ENCODE measurements at regions not wholly inside any gene's neighbourhood (a gene's known extent, or its start where the extent isn't known, plus 50 kb on each side); places are given as distances from the start of the nearest gene placed in this dataset.
A peak's percentile ranks its signal among the peaks of the same experiment; 100 is the strongest.
"Not testable (repeated sequence)": the region's sequence is repeated elsewhere in the genome, so short reads cannot be mapped to it uniquely, and the experiment has no call there.

DNA sequence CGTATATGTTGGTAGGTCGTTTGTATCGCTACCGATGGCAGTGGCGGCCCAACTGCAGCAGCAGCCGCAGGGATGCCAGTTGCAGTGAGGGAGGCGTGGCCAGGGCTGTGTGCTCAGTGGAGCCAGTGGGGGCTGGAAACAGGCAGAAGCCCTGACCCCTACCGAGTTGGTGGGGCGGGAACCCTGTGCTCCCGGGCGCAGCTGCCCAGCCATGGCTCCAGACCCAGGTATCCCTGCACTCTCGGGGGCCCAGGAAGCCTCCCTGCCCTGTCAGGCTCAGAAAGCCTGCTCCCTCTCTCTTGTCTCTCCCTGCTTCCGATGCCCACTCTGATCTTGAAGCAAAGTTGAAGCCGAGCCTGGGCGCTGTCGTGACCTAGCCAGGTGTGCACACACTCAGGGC is 78.6 kb upstream of the ITGB1 start:
- DNase-seq (ENCODE audit: low spot score), result no peak

DNA sequence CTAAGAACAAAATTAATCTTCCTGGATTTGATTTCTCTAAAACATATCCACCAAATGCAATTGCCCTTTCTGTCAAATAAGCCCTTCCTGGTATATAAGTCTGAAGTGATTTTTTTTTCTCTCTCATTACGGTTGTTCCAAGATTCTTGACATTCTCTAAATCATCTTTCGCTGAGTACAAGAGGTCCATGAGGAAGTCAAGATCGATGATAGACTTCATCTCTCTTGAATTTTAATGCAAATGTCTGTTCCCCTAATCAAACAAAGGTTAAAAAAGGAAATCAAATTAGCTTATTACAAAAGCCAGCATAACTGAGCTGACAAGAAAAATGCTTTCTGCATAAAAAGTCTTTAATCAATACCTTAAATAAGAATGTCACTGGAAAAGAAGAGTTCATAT is 77.4 kb upstream of the ITGB1 start:
- DNase-seq (ENCODE audit: low spot score), result no peak

DNA sequence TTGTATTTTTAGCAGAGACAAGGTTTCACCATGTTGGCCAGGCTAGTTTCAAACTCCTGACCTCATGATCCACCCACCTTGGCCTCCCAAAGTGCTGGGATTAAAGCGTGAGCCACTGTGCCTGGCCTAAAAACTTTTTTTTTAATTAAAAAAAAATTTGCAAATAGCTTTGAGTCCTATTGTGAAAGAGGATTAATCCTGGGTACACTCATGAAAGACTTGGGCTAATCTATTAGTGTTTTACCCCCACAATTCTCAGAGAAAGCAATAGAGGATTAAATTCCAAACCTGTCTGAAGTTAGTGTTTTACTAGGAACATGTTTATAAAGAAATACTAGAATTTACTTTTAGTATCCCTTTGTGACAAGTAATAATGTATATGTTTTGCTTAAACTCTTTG is 76.9 kb upstream of the ITGB1 start:
- no peak for DNase-seq (ENCODE audit: low spot score)

DNA sequence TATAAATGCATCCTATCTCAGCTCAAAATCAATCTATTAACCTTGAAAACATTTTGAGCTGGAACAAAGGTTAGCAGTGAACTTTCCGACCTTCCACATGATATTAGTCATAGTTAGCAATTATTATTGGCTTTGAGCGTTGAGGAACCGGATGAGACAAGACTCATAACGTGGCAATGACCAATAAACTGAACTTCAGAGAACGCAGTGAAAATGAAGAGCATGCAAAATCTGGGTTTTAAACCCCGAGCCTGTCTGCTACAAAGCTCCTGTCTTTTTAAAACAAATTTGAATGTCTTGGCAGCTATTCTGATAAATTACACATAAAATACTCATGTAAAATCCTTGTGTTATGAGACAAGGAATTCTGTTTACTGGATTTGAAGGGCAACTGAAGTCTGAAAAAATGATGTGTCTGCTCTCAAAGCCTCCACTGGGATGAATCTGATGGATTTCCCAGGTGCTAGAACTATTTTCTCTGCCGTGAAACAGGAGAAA is 74.7 kb upstream of the ITGB1 start:
- DNase-seq (ENCODE audit: low spot score), result no peak

DNA sequence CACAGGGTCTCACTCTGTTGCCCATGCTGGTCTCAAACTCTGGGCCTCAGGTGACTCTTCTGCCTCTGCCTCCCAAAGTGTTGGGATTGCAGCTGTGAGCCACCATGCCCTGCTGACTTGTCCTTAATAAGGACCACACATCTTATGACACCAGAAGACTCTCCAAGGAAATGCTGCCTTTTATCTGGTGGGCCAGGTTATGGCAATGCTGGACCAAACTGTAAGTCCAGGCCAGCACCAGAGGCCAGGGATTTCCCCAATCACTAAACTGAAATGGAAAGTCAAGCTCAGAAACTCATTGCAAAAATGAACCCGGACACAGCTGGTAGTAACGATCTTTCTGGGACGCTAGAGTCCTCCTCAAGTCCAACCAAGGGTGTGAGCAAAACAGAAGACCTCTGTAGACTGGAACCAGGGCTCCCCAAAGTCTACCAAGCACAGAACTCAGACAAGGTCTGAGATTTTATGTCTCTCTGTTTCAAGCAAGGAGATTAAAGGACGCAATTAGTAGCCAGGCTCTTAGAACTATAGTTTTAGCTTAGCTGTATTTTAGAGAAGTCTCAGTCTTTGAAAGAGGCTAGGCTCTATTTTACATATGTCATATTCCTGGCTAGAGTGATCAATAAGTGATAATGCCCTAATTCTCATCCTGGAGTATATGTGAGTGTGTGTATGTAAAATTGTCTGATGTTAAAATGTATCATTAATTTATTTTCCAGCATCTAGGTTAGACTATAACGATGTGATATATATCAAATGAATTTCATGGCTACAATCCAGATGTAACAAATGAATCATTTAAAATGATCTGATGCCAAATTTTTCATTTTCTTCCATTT is 74.0 kb upstream of the ITGB1 start:
- DNase-seq (ENCODE audit: low spot score), result no peak

DNA sequence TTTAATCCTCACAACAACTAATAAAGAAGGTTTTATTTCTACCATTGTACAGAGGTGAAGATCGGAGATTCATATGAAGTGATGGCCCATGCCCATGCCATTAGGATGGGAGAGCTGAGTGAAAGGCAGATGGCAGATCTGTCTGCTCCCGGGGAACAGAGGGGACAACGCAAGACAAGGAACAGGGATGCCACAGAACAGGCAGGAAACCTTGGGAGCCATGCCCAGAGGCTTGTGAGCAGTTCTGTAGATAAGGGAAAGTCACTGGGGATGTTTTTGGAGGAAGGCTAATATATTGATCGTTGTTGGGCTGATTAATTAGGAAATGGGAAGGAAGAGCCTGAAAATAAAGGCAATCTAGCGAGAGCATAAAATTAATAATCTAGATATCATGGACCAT is 73.1 kb upstream of the ITGB1 start:
- no peak for DNase-seq (ENCODE audit: low spot score)

DNA sequence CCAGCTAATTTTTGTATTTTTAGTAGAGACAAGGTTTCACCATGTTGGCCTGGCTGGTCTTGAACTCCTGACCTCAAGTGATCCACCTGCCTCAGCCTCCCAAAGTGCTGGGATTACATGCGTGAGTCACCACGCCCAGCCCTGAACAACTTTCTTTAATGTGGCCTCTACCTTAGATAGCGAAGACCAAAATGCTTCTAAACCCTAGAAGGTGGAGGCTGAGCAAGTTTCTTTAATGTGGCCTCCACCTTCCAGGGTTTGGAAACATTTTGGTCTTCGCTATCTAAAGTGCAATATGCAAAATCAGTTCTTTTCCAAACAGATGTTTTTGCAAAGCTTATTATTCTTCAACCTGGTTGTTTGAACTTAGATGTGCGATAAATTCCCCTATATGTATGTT is 70.5 kb upstream of the ITGB1 start:
- DNase-seq (ENCODE audit: low spot score), result not testable (repeated sequence)

DNA sequence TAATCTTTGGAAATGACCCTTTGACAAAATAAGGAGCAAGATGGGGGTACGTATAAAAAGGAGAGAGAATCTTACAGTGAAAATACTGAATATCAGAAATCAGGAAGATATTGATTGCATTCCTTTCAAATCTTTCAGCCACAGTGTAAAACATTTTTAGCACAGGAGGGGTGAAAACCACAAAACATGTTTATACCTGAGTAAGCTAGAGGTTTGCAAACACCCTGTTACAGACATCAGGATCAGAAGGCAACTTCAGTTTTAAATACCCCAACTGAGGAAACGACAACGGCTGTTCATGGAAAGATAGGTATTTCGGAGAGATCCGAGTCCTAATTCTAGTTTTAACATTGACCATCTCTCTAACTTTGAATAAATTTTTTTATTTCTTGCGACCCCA is 69.1 kb upstream of the ITGB1 start:
- no peak for DNase-seq (ENCODE audit: low spot score)

DNA sequence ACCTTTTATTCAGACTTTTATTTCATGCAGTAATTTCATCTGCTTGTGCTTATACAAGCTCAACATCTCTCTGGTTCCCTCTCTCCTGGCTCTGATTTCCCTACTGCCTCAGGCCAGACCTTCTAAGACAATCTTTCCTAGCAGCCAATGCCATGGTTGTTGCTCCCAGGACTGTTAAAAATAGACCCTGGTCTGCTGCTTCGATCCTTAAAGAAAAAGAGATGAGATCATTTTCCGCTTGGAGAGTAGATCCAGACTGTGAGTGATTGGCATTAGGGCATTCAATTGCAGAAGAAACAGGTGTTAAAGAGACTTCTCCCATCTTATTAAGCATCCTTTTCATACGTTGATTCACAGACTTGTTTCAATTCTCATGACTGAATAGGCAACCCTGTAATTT is 68.4 kb upstream of the ITGB1 start:
- no peak for DNase-seq (ENCODE audit: low spot score)

DNA sequence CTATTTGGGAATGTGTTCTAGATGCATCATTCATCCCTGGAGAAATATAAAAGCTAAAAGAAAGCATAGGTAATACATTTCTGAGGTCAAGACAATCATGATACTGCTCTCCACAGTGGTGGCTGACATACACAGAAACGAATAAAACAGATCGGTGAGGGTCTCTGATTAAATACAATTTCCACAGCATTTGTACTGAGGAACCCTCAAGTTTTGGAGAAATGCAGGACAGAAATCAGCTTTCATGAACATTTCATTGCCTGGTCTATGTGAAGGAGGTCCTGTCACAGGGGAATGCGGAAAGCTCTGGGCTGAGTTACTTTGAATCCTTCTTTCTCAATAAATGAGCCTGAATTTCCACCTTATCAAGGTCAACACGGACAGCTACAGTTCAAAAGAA is 67.9 kb upstream of the ITGB1 start:
- DNase-seq (ENCODE audit: low spot score), result no peak

DNA sequence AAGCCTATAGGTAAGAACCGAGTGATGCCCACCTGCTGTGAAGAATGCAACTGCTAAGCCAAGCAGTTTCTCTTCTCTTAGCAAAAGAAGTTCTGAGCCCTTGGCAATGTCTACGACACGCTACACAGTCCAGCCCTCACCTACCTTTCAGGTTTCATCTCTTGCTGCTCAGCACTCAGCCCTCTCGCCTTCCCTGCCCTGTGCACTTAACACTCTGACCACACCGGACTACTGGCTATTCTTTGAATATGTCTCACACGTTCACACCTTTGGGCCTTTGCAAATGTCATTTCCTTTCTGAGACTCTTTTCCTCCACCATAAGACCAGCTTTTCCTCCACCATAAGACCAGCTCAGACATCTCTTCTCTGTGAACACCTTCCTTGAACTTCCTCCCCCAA is 67.0 kb upstream of the ITGB1 start:
- no peak for DNase-seq (ENCODE audit: low spot score)

DNA sequence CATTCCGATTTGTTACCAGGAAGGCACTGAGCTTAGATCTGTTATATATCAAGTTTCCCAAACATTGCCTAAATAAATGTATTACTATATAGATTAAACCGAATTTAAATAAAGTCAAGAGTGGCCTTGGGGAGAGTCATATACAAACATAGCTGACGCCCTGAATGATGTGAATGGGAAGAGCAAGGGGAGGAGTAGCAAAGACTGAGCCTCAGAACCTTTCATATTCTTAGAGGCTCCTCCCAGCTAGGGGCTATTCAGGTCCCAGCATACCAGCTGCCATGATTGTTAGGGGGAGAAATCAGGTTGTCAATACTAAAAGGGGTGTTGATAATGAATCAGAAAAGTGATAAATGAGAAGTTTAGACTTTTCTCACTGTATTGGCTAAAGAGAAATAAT is 64.7 kb upstream of the ITGB1 start:
- no peak for DNase-seq (ENCODE audit: low spot score)

DNA sequence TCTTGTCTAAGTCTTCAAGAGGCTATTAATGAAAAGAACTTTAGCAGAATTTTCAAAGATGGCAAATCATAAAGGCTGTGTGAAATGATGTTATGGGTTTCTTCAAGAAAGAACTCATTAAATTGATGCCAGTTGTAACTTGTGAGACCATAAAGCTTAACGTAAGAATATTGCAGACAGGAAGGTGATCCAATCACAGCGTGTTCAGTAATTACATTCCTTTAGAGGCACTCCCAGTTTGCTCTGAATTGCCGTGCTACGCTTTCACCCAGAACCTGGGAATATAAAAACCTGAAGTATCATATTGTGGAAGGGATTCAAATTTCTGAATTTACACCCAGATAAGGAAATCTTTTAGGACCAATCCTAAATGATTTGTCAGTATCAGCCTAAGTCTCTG is 64.1 kb upstream of the ITGB1 start:
- no peak for DNase-seq (ENCODE audit: low spot score)

DNA sequence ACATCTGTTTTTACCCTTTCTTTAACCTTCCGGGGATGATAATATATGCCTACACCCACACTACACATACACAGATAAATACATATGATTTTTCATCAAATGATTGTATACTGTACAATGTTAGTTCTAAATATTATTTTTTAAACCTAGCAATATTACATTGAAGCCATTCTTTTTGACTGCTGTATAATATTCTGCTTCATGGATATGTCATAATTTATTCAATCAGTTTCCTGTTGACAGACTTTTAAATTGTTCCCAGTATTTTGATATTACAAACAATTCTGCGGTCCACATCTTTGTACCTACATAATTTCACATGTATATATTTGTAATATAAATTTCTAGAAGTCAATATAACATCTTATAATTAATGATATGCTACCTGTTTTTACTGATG is 59.0 kb upstream of the ITGB1 start:
- DNase-seq (ENCODE audit: low spot score), result no peak

DNA sequence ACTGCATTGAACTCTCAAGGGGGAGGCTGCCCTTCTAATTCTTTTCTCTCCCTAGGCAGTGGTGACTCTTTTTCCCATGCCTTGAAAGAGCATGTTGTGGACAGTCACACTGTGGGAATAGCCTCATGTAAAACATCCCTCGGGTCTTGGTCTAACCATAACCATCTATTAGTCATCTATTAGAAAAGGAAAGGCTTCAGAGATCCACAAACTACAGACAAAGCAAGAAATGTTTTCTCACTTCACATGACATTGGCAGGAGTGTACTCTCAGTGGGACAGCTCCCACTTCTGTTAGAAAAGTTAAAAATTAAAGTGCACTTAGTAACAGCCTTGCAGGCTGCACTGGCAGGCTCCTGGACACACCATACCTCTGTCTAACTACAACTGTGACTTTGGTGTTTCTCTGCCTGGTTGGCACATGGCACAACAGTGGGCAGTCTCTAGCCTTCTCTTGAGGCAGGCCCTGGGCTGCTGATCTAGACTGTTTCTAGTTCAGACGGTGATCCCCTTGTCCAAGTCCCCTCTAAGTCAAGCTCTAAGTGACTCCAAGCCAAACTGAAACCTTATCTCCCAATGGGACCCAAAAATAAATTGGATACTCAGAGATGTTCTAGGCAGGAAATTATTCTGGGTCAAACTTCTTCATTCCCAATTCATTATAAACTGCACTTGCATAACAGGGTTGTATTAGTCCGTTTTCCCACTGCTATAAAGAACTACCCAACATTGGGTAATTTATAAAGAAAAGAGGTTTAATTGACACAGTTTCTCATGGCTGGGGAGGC is 57.9 kb upstream of the ITGB1 start:
- DNase-seq (ENCODE audit: low spot score), result no peak

DNA sequence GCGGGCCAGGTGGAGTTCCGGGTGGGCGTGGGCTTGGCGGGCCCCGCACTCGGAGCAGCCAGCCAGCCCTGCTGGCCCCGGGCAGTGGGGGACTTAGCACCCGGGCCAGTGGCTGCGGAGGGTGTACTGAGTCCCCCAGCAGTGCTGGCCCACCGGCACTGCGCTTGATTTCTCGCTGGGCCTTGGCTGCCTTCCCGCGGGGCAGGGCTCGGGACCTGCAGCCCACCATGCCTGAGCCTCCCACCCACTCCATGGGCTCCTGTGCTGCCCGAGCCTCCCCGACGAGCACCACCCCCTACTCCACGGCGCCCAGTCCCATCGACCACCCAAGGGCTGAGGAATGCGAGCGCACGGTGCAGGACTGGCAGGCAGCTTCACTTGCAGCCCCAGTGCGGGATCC is 55.3 kb upstream of the ITGB1 start:
- DNase-seq (ENCODE audit: low spot score), result not testable (repeated sequence)

DNA sequence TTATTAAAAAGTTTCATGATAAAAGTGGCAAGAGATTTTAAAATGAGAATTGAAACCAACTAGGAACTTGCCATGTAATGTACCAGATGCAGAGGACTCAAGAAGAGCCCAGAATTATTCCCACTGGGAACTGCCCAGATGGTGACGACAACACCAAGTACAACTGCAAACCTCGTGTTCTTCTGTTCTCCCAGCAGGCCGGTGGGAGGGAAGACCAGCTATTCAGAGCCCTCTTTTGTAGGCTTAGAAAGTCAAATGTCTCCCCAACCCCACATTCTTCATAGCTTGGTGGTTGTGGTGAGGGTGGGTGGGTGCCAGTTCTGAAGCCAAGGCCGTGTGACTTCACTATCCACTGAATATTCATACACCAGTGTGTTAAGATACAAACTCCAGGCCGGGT is 54.3 kb upstream of the ITGB1 start:
- DNase-seq (ENCODE audit: low spot score), result no peak

DNA sequence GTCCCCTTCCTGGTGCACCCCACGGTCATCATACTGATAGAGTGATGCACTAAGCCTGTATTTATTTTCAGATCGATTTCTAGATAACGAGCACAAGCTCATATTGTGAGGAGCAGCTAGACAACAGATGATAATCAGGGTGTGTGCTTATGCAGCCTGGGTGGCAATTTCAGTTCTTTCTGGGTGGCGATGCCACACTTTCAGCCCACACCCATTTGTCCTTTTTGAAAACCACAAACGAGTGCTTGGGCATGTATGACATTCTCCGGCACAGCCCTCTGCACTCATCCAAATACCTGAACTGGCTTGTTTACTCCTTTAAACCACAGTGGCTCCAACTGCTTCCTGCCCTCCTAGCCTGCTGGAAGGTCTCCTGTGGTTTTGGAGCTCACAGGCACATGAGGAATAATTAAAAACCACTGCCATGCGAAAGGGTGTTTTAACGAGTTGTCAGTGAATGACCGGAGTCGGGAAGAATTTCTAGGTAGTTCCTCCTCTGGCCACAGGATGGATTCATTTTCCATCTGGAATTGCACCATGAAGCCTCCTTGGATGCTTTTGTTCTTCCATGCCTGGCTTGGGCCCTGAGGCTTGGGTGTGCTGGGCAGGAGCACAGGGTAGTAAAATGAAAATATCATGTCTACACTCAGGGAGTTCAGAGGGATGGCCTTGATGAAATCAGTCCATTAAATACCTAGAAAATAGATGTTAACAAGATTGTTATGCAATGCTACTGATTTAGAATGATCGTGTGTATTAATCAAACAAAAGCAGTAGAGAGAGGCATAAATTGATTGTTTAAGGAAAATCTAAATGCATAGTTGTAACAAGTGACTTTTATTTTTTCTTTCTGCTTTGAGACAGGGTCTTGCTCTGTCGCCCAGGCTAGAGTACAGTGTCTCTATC is 52.4 kb upstream of the ITGB1 start:
- no peak for DNase-seq (ENCODE audit: low spot score)

DNA sequence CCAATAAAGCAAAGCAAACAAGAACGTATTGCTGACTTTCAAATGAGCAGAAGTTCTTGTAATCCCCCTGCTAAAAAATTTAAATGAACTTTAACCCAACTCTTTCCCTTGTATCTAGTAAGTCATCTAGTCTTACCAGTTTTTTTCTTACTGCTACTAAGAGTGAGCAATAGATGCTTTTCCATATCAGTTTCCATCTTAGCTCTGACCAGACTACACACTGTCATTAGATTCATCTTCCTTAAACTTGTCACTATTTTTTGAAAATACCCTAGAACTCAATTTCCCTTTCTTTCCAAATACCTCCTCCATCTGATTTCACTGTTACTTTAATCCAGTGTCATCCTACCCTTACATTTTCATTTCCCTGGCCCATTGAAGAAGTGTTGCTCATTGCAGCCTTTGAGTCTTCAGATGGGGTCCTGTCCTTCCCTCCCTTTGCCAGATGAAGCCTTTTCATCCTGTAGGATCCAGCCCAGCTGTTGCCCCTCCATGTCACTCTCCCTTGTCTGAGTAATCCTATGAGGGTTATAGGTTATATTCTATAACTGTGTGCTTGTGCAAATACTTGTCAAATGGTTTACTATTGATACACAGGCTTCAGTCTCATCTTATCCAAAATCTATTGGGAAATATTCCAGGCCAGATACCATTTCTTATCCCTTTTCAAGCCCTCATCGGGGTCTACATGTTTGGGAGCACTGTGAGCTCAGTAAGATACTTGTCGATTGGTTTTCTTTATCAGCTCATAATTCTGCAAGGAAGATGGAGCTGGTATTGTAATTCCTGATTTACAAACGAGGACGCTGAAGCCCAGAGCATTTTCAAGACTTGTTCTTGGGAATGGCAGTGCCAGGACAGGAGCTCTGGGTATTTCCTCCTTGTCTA is 51.5 kb upstream of the ITGB1 start:
- DNase-seq (ENCODE audit: low spot score), result no peak

DNA sequence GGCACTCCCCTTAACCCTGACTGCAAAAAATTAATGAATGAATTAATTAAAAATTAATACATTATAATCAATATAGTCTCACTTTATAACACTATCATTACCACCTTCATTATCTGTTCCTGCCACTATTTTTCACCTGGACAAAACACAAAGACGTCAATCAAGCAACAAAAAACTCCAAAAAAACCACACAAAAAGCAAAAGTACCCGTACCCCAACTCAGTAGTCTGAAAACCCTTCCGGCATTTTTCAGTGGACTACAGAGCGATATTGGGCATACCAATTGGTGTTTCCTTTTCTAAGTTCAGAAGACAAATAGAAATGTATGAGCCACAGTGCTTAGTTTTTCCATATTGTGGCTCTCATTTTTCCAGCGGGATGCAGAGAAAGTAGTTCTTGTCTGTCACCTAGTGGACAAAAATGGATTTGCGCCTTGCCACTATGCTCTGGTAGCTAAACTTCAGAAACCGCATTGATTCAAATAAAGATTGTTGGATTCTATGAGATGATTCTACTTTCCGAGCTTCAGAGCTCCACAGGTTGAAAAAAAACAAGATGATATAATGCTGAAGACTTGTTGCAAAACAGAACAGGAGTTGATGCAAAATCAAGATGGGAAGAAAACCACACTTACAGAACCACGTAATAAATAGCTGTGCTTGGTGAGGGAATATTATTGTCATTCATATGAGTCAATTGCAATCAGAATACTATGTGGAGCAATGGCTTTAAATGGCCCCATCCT is 50.6 kb upstream of the ITGB1 start:
- DNase-seq (ENCODE audit: low spot score), result peak; percentile 79
